ENCODE measurements at regions not wholly inside any gene's neighbourhood (a gene's known extent, or its start where the extent isn't known, plus 50 kb on each side); places are given as distances from the start of the nearest gene placed in this dataset.

DNA sequence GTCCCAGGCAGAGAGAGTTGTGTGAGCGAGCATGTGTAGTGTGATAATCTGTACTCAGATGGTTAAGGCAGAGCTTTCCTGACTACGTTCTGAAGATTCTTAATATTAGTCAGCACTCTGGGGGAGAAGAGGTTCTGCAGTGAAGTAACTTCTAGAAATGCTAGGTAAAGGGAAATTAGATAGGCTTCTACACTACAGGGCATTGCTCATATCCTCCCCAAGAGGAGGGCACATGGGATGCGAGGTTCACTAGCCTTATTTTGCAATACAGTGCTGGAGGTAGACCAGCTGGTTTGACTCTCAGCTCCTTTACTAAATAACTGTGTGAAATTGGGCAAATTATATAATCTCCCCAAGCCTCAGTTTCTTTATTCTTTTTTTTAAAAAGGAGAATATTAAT, 300.3 kb upstream of the PDZRN3 start (continued):
- TF ChIP-seq IRF4 (IDR thresholded peaks at IDR 0.05; ENCODE audit: low read depth, low read length), result no peak
- TF ChIP-seq BACH1 (IDR thresholded peaks at IDR 0.05; ENCODE audit: borderline replicate concordance), result no peak
- TF ChIP-seq BCL11A (IDR thresholded peaks at IDR 0.05; ENCODE audit: low read depth, low read length), result no peak
- TF ChIP-seq, protein P1, sequence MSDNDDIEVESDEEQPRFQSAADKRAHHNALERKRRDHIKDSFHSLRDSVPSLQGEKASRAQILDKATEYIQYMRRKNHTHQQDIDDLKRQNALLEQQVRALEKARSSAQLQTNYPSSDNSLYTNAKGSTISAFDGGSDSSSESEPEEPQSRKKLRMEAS (IDR thresholded peaks at IDR 0.05; ENCODE audit: low read depth, low read length), result no peak
- TF ChIP-seq NRF1 (conservative IDR thresholded peaks at IDR 0.05; ENCODE audit: low read depth, low read length), result no peak
- no peak for TF ChIP-seq SUPT20H (IDR thresholded peaks at IDR 0.05; ENCODE audit: borderline replicate concordance, control insufficient read depth, low read depth, low read length)

DNA sequence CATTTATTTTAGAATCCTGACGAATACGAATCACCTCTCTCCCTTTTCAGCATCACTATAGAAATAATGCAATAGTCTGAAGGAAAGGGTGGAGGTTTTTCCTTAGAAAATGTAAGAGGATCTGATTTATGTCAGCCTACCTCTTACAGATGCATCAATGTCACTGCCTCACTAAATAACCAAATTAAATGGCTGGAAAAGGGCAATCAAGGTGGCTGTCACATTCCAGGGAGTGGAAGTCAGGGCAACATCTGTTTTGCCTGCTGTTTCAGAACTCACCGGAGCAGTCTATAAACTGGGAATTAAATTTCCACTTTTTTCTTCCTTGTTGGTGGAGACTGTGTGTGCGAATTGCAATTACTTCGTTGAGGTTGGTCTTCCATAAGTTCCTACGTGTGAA, 299.3 kb upstream of the PDZRN3 start:
- Histone ChIP-seq H4K20me1 (ENCODE audit: control insufficient read depth, insufficient read depth) (no peaks in the 10 kb centered on the region), H3K27ac (ENCODE audit: control insufficient read depth, insufficient read depth) (no peak overlapping the region), H3K4me2 (ENCODE audit: control insufficient read depth, insufficient read depth) (no peak overlapping the region), H3K79me2 (ENCODE audit: control insufficient read depth, insufficient read depth, low read length) (no peaks in the 10 kb centered on the region), H3K9ac (ENCODE audit: control insufficient read depth, insufficient read depth, low read length) (no peak overlapping the region), H3K4me1 (ENCODE audit: control insufficient read depth, insufficient read depth, low read length) (no peaks in the 10 kb centered on the region), H3K9me3 (replicated peaks; ENCODE audit: control insufficient read depth, insufficient read depth, low read length) (no peaks in the 10 kb centered on the region), H3K27me3 (replicated peaks in 1 of 2; ENCODE audit: control insufficient read depth in 2 of 2, insufficient read depth in 2 of 2, low read length in 1 of 2) (no peaks in the 10 kb centered on the region), H3K36me3 (ENCODE audit: control insufficient read depth in 2 of 2, insufficient read depth in 2 of 2, low read length in 1 of 2) (no peaks in the 10 kb centered on the region), H2AFZ (ENCODE audit: control insufficient read depth, low read depth, low read length) (no peak overlapping the region), H3K4me3 (no peak overlapping the region)
- WGBS (ENCODE audit: insufficient coverage, insufficient replicate concordance, low lambda C conversion rate, missing lambda C conversion rate), result 32% methylated on average over 6 of the region's 6 CpGs
- POLR2A ChIA-PET, result no interaction called here
- intact Hi-C loops (cut with micrococcal nuclease; ENCODE audit: unreplicated experiment) (no loop called here), in situ Hi-C loops (cut with MboI) (no loop called here)
- FAIRE-seq, result no peak
- no peak for ATAC-seq
- DNase-seq (ENCODE audit: low read depth, low spot score), result no peak
- RAD21 ChIA-PET (ENCODE audit: unreplicated experiment), result no interaction called here
- CTCF ChIA-PET, result no interaction called here
- SMC1A ChIA-PET (ENCODE audit: uncharacterized antibody, unreplicated experiment), result no interaction called here
- no TSS peak for BruUV-seq (replicated peaks)
- no peak for TF ChIP-seq FOXM1 (IDR thresholded peaks at IDR 0.05; ENCODE audit: low read depth, low read length)
- TF ChIP-seq BACH1 (IDR thresholded peaks at IDR 0.05; ENCODE audit: borderline replicate concordance), result no peak
- TF ChIP-seq, protein P2, sequence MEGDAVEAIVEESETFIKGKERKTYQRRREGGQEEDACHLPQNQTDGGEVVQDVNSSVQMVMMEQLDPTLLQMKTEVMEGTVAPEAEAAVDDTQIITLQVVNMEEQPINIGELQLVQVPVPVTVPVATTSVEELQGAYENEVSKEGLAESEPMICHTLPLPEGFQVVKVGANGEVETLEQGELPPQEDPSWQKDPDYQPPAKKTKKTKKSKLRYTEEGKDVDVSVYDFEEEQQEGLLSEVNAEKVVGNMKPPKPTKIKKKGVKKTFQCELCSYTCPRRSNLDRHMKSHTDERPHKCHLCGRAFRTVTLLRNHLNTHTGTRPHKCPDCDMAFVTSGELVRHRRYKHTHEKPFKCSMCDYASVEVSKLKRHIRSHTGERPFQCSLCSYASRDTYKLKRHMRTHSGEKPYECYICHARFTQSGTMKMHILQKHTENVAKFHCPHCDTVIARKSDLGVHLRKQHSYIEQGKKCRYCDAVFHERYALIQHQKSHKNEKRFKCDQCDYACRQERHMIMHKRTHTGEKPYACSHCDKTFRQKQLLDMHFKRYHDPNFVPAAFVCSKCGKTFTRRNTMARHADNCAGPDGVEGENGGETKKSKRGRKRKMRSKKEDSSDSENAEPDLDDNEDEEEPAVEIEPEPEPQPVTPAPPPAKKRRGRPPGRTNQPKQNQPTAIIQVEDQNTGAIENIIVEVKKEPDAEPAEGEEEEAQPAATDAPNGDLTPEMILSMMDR (IDR thresholded peaks at IDR 0.05 in 2 of 3, conservative IDR thresholded peaks at IDR 0.05 in 1 of 3; ENCODE audit: control insufficient read depth in 2 of 3, extremely low read depth in 1 of 3, insufficient read depth in 1 of 3, low read depth in 3 of 3, low read length in 3 of 3), result no peak
- no peak for TF ChIP-seq FOS (IDR thresholded peaks at IDR 0.05; ENCODE audit: borderline replicate concordance, extremely low read depth, insufficient read length)
- TF ChIP-seq MEF2A (IDR thresholded peaks at IDR 0.05; ENCODE audit: insufficient read depth, low read depth, low read length), result no peak
- no peak for TF ChIP-seq MEF2B (IDR thresholded peaks at IDR 0.05; ENCODE audit: partially characterized antibody, poor library complexity, severe bottlenecking)
- TF ChIP-seq, protein P3, sequence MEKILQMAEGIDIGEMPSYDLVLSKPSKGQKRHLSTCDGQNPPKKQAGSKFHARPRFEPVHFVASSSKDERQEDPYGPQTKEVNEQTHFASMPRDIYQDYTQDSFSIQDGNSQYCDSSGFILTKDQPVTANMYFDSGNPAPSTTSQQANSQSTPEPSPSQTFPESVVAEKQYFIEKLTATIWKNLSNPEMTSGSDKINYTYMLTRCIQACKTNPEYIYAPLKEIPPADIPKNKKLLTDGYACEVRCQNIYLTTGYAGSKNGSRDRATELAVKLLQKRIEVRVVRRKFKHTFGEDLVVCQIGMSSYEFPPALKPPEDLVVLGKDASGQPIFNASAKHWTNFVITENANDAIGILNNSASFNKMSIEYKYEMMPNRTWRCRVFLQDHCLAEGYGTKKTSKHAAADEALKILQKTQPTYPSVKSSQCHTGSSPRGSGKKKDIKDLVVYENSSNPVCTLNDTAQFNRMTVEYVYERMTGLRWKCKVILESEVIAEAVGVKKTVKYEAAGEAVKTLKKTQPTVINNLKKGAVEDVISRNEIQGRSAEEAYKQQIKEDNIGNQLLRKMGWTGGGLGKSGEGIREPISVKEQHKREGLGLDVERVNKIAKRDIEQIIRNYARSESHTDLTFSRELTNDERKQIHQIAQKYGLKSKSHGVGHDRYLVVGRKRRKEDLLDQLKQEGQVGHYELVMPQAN (conservative IDR thresholded peaks at IDR 0.05), result no peak
- TF ChIP-seq EZH2 (IDR thresholded peaks at IDR 0.05; ENCODE audit: borderline replicate concordance, control insufficient read depth, low read depth, low read length), result no peak
- TF ChIP-seq, protein P1 (IDR thresholded peaks at IDR 0.05; ENCODE audit: low read depth, low read length), result no peak
- no peak for TF ChIP-seq NFIC (IDR thresholded peaks at IDR 0.05; ENCODE audit: low read depth, low read length)
- TF ChIP-seq, protein P4, sequence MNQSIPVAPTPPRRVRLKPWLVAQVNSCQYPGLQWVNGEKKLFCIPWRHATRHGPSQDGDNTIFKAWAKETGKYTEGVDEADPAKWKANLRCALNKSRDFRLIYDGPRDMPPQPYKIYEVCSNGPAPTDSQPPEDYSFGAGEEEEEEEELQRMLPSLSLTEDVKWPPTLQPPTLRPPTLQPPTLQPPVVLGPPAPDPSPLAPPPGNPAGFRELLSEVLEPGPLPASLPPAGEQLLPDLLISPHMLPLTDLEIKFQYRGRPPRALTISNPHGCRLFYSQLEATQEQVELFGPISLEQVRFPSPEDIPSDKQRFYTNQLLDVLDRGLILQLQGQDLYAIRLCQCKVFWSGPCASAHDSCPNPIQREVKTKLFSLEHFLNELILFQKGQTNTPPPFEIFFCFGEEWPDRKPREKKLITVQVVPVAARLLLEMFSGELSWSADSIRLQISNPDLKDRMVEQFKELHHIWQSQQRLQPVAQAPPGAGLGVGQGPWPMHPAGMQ (IDR thresholded peaks at IDR 0.05; ENCODE audit: borderline replicate concordance), result no peak
- TF ChIP-seq, protein P5, sequence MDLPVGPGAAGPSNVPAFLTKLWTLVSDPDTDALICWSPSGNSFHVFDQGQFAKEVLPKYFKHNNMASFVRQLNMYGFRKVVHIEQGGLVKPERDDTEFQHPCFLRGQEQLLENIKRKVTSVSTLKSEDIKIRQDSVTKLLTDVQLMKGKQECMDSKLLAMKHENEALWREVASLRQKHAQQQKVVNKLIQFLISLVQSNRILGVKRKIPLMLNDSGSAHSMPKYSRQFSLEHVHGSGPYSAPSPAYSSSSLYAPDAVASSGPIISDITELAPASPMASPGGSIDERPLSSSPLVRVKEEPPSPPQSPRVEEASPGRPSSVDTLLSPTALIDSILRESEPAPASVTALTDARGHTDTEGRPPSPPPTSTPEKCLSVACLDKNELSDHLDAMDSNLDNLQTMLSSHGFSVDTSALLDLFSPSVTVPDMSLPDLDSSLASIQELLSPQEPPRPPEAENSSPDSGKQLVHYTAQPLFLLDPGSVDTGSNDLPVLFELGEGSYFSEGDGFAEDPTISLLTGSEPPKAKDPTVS (IDR thresholded peaks at IDR 0.05; ENCODE audit: low read depth, low read length), result no peak

Data from GM12878 (cell line).